Epithelial cell of esophagus (primary cell): ENCODE measurements at regions not wholly inside any gene's neighbourhood (a gene's known extent, or its start where the extent isn't known, plus 50 kb on each side); places are given as distances from the start of the nearest gene placed in this dataset.
A peak's percentile ranks its signal among the peaks of the same experiment; 100 is the strongest.

Experiments used
- DNase-seq: peaks from one replicate; pipeline ENCODE4 v3.0.0; 2010; ENCODE audit warnings: low read depth
- H3K4me3 ChIP-seq: 2 replicates; pipeline ENCODE4 v1.5.1; 2011; ENCODE audit warnings: mild to moderate bottlenecking, low read length, control low read depth
- CTCF ChIP-seq: IDR thresholded peaks from 2 replicates; pipeline ENCODE4 v1.5.1; 2011; ENCODE audit warnings: low read depth, mild to moderate bottlenecking, low read length, control low read depth, inconsistent platforms; ENCODE audit not compliant: insufficient read depth; ENCODE audit errors: missing control alignments

GRCh38 chr9:89804766-89805531 lies 200.1 kb downstream of the GADD45G start:
- no peak overlapping the region for H3K4me3 ChIP-seq
- DNase-seq = no peak
- no peak for TF ChIP-seq CTCF

- DNase-seq = no peak
- no peak overlapping the region for H3K4me3 ChIP-seq
- no peak for TF ChIP-seq CTCF
Observed at GRCh38 chr9:89805571-89806292, 200.9 kb downstream of the GADD45G start.

GRCh38 chr9:89806371-89807100 lies 201.7 kb downstream of the GADD45G start:
- DNase-seq = no peak
- TF ChIP-seq CTCF = no peak
- no peak overlapping the region for H3K4me3 ChIP-seq

- TF ChIP-seq CTCF = no peak
- DNase-seq = no peak
- H3K4me3 ChIP-seq = no peak overlapping the region
Observed at GRCh38 chr9:89807101-89807395, 202.2 kb downstream of the GADD45G start.

- TF ChIP-seq CTCF = no peak
Observed at GRCh38 chr9:89807682-89808075, 202.9 kb downstream of the GADD45G start.

GRCh38 chr9:89808076-89808755 lies 203.4 kb downstream of the GADD45G start:
- no peak for DNase-seq
- peak; percentile 4 for TF ChIP-seq CTCF
- no peak overlapping the region for H3K4me3 ChIP-seq

More at GRCh38 chr9:89807682-89808075, 202.9 kb downstream of the GADD45G start:
- H3K4me3 ChIP-seq = no peak overlapping the region
- DNase-seq = no peak
